ENCODE measurements at regions not wholly inside any gene's neighbourhood (a gene's known extent, or its start where the extent isn't known, plus 50 kb on each side); places are given as distances from the start of the nearest gene placed in this dataset.

DNA sequence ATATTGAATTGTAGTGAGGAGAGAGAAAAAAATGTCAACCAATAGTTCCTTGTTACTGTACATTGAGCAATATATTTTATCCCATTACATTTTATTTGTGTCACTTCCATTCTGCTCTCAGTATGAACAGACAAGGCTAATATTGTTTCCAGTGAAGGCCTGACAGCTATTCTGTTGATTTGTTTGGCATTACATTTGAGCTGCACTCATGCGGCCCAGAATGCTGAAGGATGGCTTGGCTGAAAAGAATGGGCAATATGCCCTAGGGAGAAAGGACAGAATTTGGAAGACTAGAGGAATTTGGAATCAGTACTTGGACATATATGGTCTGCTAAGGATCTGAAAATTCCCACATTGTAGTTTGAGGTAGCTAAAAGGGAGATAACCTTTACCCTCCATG lies 1294.4 kb downstream of the CDH8 start:
- TF ChIP-seq POLR2A (IDR thresholded peaks at IDR 0.05; ENCODE audit: low read length): no peak
- no peak for TF ChIP-seq GATA1 (IDR thresholded peaks at IDR 0.05; ENCODE audit: low read depth, low read length)
